VCaP (cell line): ENCODE measurements at regions not wholly inside any gene's neighbourhood (a gene's known extent, or its start where the extent isn't known, plus 50 kb on each side); places are given as distances from the start of the nearest gene placed in this dataset.

Experiments used
- H3K27ac ChIP-seq: fragments of 450-650 bp; 2 replicates; pipeline ENCODE4 v1.5.1; 2017
- TF ChIP-seq, protein P1 (sequence below): fragments of 450-650 bp; conservative IDR thresholded peaks from 2 replicates; pipeline ENCODE4 v1.5.1; 2017; ENCODE audit warnings: mild to moderate bottlenecking, moderate library complexity

DNA sequence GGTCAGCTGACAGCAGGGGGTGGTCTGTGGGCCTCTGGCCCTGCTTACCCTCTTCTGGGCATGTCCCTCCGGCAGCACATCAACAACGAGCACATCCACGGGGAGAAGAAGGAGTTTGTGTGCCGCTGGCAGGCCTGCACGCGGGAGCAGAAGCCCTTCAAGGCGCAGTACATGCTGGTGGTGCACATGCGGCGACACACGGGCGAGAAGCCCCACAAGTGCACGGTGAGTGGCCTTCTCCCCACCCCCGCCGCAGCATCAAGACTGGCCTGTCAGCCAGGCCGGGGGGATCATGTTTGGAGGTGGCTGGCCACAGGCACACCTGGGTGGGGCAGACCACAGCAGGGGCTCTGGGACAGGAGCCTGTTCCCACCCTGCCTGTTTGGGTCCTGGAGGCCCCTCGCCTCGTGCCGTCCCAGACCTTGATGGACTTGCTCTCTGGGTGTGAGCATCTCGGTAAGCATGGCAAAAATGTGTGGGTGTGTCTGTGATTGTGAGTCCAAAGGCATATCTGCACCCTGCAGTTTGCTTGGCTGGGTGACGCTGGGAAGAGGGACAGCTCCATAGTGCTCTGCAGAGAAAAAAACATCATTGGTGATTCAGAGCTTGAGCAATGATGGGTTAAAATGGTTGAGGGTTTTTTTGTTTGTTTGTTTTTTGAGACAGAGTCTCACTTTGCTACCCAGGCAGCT is 242.8 kb downstream of the GLI2 start:
- no peak overlapping the region for H3K27ac ChIP-seq
- TF ChIP-seq, protein P1, sequence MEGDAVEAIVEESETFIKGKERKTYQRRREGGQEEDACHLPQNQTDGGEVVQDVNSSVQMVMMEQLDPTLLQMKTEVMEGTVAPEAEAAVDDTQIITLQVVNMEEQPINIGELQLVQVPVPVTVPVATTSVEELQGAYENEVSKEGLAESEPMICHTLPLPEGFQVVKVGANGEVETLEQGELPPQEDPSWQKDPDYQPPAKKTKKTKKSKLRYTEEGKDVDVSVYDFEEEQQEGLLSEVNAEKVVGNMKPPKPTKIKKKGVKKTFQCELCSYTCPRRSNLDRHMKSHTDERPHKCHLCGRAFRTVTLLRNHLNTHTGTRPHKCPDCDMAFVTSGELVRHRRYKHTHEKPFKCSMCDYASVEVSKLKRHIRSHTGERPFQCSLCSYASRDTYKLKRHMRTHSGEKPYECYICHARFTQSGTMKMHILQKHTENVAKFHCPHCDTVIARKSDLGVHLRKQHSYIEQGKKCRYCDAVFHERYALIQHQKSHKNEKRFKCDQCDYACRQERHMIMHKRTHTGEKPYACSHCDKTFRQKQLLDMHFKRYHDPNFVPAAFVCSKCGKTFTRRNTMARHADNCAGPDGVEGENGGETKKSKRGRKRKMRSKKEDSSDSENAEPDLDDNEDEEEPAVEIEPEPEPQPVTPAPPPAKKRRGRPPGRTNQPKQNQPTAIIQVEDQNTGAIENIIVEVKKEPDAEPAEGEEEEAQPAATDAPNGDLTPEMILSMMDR: no peak

DNA sequence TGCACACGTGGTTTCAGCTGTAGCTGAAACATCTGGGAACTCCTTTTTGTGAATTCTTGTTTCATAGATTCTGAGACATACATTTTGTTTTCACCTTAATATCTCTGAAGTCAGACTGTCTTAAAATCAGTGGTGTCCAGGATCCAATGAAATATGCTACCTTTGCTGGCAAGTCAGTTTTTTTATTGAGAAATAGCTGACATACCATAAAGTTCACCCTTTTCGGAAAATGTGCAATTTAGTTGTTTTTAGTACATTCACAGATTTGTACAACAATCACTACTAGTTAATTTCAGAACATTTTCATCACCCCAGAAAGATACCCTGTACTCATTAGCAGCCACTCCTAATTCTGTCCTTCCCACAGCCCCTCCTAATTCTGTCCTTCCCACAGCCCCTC is 243.7 kb downstream of the GLI2 start:
- TF ChIP-seq, protein P1: no peak
- no peak overlapping the region for H3K27ac ChIP-seq

DNA sequence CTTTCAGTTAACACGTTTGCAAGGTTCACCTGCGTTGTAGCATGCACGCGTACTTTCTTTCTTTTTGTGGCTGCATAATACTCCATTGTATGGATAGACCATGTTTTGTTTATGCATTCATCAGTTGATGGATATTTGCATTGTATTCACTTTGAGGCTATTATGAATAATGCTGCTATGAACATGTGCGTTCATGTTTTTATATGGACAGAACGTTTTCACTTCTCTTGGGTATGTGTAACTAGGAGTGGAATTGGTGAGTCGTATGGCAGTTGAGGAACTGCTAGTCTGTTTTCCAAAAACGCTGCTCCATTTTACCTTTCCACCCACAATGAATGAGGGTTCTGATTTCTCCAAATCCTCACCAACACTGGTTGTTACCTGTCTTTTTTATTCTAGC is 244.3 kb downstream of the GLI2 start:
- TF ChIP-seq, protein P1: no peak
- H3K27ac ChIP-seq: no peak overlapping the region

DNA sequence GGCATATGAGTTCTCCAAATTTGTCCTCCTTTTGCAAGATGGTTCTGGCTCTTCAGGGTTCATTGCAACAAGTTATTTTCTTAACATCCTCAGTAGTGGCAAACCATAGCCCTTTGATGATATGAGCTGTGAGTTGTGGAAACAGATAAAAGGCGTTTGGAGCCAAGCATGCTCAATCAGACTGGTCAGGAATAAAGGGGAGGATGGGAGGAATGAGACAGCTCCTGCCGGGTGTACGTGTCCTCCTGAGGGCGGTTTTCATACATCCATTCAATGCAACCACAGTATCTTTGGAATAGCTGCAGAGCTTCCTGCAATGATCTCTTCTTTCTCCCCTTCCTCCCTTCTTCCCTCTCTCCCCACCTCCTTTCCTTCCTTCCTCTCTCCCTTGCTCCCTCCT is 245.8 kb downstream of the GLI2 start:
- no peak overlapping the region for H3K27ac ChIP-seq
- TF ChIP-seq, protein P1: no peak

DNA sequence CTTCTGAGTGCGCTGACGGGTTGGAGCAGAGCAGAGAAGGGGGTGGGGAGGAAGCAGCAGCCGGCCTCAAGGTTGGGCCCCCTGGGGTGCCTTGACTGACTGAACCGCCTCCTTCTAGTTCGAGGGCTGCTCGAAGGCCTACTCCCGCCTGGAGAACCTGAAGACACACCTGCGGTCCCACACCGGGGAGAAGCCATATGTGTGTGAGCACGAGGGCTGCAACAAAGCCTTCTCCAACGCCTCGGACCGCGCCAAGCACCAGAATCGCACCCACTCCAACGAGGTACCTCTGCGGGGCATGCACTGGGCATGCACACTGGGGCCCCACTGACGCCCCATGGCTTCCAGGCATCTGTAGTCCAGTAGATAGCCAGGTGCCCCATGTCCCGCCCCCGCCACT is 246.9 kb downstream of the GLI2 start:
- H3K27ac ChIP-seq: no peak overlapping the region
- TF ChIP-seq, protein P1: no peak

DNA sequence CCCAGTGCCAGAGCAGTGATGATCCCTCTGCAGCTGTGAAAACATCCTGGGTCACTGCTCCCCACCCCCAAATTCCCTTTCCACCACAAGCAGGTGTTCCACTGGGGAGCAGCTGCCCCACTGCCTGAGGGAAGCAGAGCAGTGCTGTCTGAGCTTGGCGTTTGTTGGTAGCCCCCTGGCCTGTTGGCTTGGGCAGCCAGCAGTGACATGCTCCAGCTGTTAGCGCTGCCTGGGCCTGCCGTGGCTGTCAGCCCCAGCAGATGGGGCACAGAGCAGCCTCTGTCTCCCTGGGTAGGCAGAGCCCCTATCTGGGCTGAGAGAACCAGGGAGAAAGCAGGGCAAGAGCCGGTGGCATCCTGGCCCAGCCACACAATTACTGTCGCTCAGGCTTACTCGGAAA is 247.7 kb downstream of the GLI2 start:
- TF ChIP-seq, protein P1: no peak
- H3K27ac ChIP-seq: no peak overlapping the region

DNA sequence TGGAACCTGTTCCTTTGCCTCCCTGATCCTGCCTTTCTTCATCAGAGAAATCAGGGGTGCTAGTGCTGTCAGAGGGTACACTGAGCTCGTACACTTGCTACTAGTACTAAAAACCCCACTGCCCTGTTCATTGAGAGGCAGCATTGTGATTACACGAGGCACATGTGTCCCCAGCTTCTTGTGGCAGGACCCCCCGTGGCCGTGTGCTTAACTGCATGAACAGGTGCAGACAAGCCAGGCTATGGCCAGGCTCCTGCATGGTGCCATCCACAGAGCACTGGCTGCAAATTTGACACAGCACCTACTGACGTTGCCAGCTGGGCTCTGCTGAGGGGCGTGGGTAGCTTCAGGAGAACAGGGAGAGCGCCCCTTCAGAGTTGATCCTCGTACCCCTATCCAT is 248.4 kb downstream of the GLI2 start:
- no peak overlapping the region for H3K27ac ChIP-seq
- TF ChIP-seq, protein P1: no peak
